ENCODE measurements at regions not wholly inside any gene's neighbourhood (a gene's known extent, or its start where the extent isn't known, plus 50 kb on each side); places are given as distances from the start of the nearest gene placed in this dataset.

DNA sequence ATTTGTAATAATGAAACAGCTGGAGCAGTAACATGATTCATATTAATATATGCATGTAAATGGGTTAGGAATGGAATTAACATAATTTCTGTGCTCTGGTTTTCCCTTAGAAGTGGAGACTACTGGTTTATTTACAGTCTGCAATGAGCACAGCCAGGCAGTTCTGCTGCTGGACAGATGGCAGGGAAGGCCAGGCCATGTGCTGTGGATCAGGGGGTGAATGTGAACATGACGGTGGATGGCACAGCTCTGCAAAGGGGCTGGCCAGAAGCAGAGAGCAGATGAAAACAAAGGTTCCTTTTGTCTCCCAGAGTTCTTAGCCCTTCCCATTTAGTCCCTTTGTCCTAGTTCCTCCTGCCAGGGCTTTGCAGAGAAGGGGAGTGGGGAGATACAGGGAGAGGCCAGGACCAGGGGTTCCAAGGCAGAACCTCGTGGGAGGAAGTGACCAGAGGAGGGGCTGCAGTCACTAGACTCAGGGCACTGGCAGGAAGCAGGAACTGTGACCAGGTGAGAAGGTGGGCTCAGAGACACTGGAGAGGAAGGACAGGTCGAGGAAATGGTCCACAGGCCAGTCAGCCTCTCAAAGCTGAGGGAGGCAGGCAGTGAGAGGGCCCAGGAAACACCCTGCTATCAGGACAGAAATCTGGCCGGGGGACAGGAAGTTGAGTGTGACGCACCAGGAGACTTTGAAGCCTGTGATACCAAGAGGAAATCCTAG, 112.9 kb upstream of the ATP8B1 start:
- DNase-seq (ENCODE audit: low spot score): no peak

DNA sequence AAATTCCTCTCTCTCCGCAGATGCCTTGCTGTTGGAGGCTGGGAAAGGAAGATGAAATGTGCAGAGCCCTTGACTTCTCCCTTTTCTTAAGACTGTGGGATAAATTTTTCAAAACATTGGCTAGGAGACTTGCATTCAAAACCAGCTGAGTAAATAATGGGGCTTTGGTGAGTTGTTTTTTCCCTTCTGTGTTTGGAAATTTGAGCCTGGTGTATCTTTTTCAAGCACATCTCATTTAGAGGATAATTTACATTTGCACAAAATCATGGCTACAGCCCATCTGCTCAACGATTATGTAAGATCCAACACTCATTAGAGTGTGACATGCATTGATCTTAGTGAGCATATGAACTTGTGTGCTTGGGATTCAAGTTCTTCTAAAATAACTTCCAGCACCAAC, 112.1 kb upstream of the ATP8B1 start:
- DNase-seq (ENCODE audit: low spot score): no peak

DNA sequence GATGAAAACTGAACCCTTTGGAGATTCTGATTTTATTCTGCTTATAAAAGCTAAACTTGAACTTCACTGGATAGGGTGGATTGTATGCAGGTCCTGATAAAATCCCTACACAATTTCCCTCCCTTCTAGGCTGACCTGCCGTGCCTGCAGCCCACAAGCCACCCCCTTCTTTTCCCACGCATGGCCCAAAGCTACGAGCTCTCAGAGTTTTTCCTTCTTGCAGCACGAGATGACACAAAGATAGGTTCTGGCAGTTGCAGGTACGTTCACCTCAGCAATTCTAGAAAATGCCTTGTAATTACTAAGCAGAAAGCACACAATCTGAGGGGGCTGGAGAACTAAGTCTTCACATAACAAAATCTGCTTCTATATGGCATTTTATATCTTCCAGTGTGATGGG, 110.6 kb upstream of the ATP8B1 start:
- DNase-seq (ENCODE audit: low spot score): no peak

DNA sequence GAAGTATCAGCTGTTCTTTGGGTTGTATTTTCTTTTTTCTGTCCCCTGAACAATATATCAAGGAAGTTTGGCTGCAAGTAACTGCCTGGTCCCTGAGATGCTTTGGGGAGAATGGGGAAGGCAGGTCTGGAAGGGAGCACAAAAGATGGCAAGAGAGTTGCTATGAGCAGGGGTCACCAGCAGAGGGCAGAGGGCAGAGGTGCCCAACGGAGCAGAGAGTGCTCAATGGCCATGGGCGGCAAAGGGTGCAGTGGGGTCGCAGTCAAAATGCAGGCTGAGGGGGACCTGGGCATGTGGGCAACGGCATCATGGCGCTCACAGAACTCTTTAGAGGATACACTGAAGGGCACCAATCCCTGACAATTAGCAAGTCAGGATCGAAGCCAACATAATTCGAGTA, 107.7 kb upstream of the ATP8B1 start:
- no peak for DNase-seq (ENCODE audit: low spot score)

GRCh38 chr18:57910134-57910533, 107.0 kb upstream of the ATP8B1 start:
- DNase-seq (ENCODE audit: low spot score): no peak

GRCh38 chr18:57909620-57910019, 106.5 kb upstream of the ATP8B1 start:
- no peak for DNase-seq (ENCODE audit: low spot score)

DNA sequence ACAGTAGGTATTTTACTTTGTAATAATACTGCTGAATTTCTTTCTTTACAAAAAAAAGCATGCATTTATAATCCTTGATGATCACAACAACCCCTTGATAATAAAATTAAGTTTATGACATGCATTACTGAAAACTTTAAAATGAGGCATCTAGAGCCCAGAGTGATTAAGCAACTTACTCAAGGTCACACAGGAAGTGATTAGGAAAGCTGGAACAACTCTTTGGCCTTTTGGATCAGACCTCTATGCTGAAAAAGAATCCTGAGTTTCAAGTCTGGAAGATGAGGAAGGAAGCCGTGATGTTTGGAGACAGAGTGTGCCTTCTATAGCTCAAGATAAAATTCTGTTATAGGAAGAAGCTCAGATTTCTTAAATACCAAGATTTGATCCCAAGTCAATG, 105.0 kb upstream of the ATP8B1 start:
- DNase-seq (ENCODE audit: low spot score): no peak

DNA sequence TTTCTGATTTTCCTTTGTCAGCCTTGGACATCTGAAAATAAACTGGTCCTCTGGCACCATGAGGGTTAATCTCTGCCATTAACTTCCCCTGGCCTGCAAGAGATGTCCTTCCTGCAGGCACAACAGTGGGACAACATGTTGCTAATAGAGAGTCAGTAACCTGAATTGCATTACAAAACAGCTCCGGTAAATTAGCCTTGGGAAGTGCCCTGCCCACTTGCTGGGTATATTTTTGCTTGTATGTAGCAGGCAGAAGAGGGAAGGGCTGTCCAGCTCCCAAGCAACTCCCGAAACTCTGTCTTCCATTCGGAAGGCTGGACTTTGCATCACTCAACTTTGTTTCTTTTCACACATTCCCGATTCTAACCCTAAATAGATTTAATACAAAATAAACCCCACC, 104.4 kb upstream of the ATP8B1 start:
- DNase-seq (ENCODE audit: low spot score): no peak

DNA sequence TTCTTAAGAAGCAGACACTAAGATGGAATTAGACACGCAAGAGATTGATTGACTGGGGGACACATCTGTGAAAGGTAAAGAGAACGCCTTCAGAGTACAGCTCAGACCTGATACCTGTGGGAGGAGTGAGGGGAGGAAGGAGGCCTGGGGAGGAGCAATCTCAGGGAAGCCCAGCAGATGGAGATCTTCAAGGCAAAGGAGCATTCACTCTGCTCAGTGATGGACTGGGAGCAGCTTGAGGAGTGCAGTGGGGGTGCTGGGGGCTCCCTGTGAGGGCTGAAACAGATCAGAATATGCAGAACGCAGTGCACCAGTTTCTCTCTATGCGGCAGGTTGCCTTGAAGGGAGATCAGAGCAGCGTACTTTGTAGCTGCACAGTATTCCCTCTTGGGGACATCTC, 103.7 kb upstream of the ATP8B1 start:
- DNase-seq (ENCODE audit: low spot score): no peak

DNA sequence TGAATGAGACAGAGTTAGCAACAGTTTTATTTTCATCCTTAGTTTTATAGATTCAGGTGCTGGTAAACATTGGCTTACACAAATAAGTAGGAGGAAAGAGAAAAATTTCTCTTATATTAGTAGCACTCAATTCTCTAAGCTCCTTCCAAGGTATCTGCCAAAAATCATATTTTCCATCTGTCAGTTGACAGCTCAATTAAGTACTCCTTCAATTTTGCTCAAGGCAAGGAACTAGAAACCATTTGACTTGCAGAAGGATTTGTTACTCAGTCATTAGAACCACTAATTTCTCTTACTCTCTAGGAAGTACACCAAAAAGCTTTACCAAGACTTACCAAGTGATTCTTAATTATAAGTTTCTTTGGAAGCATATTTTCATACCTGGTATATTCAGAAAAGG, 101.4 kb upstream of the ATP8B1 start:
- DNase-seq (ENCODE audit: low spot score): no peak

GRCh38 chr18:57902721-57903120, 99.6 kb upstream of the ATP8B1 start:
- DNase-seq (ENCODE audit: low spot score): no peak

DNA sequence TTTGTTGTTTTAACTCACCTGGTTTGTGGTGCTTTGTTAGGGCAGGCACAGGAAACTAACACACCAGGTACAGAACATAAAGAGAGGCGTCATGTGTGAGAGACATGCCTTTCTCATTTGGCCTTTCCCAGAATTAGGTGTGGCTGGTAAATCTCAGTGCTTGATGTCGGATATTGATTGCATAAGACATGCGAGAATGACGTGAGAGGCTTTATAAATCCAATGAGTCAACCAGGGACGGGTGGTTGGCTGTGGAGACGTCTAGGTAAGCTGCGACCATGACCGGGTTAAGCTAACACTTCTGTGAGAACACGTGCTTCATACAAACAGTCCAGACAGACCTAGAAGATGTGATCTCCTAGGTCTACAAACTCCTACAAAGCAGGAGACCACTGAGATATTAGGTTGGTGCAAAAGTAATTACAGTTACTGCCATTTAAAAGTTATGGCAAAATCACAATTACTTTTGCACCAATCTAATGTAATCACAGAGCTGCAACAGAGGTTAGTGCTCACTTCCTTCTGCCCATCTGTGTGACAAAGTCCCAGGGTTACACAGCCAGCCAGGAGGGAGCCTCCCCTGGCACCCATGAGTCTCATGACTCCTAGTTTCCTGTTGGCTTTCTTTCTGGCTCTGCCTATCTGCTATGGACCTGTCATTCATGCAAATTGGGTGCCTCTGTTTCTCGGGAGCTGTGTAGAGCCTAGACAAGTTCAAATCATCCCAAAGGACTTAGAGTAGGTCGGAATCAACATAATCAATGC, 98.9 kb upstream of the ATP8B1 start:
- DNase-seq (ENCODE audit: low spot score): no peak

DNA sequence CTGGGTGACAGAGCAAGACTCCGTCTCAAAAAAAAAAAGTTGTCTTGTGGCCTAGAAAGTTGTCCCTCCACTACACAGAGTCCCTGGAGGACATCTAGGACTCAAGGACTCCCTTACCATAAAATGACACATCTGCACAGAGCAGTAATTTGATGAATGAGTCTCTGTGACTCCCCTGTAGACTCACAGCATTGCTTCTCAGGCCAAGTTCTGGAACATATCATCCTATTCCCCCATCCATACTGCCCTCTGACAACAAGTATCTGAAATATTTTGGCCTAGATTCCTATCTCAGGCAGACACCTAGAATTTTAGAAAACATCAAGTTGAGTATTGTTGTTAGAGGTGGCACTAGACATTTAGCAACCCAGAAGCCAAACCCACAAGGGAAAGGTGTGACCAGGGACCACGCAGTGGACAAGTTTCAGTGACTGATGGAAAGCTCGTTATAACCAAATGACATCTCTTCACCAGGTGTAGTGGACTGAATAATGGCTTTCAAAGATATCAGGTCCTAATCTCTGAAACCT, 97.9 kb upstream of the ATP8B1 start:
- DNase-seq (ENCODE audit: low spot score): no peak

DNA sequence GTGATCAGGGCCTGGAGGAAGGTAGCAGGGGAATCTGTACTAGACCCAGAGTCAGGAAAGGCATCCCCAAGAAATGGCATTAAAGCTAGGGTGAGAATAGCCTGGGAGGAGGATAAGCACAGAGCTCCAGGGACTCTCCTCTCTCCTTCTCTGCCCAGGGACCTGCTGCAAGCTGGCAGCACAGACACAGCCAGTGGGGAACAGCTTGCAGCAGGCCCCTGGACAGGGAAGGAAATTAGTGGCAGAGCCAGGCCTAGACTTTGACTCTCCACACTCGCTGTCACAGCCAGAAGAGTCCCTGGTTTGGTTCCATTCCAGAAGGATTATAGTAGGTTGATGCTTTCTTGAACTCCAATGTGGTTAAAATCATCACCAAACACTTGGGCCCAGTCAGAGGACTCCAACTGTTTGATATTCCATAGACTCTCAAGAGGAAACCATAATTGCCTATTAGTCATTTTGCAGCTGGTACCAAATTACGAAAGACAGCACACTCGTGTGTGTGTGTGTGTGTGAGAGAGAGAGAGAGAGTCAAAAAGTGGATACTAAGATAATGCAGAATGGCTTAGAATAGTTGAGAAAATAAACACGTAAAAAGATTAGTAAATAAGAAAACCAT, 95.5 kb upstream of the ATP8B1 start:
- DNase-seq (ENCODE audit: low spot score): peak; percentile 54

DNA sequence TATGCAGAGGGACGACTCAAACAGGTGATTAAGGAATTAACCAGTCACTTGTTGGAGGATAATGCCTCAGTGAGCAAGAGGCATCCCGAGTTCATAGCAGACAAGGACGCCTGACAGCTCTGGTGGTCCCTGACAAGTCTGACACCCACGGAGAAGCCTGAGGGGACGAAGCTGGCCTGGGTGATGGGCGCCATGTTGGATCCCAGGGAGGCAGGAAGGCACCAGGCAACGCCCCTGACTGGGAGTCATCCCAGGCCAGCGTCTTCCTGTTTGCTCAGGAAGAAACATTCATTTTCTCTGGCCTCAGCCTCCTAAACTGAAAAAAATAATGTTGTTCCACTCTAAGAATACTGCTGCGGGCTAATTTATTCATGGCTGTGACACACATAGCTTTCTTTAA, 92.1 kb upstream of the ATP8B1 start:
- no peak for DNase-seq (ENCODE audit: low spot score)

DNA sequence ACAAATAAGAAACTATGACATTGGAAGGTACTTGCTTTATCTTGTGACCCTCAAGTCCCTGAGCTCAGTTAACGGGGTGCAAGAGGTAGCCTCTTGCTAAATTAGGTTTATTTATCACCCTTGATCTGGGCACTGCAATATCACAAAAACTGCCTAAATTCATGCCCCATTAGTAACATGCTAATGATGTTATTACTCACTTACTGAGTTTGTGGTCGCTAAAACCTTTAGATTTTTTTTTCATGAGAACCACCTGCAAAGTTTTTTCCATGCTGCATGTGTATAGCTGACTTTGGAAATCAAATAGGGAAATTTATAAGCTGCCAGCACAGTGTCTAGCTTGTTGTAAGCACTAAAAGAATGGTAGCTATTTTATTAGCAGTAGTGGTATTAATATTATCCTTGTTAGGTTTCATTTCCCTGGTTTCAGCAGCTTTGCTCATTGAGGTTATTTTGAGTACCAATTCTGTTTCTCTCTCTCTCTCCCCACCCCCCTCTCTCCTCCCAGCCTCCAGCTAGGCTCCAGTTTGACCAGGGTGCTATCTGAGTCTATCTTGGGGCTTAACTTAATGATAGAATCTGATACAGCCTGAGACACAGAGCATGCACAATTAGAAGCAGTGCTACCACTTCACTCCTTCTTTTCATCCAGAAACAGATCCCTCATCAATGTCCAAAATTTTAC, 88.7 kb upstream of the ATP8B1 start:
- no peak for DNase-seq (ENCODE audit: low spot score)

GRCh38 chr18:57890266-57890665, 87.2 kb upstream of the ATP8B1 start:
- no peak for DNase-seq (ENCODE audit: low spot score)

DNA sequence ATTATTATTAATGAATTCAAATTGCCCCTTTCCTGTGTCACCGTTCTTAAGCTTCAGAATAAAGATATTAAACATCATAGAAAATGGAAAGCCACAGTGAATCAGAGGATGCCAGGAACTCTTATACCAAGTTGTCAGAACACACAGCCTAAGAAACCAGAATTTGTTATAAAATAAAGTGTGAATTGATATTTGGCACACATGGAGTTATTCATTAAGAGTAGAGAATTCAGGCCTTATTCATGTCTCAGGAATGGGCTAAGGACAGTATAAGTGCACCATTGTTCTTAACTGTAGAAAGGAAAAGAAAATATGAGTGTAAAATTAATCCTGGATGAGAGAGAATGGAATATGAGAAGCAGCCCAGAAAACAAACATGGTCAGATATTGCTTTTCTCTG, 86.7 kb upstream of the ATP8B1 start:
- DNase-seq (ENCODE audit: low spot score): no peak

DNA sequence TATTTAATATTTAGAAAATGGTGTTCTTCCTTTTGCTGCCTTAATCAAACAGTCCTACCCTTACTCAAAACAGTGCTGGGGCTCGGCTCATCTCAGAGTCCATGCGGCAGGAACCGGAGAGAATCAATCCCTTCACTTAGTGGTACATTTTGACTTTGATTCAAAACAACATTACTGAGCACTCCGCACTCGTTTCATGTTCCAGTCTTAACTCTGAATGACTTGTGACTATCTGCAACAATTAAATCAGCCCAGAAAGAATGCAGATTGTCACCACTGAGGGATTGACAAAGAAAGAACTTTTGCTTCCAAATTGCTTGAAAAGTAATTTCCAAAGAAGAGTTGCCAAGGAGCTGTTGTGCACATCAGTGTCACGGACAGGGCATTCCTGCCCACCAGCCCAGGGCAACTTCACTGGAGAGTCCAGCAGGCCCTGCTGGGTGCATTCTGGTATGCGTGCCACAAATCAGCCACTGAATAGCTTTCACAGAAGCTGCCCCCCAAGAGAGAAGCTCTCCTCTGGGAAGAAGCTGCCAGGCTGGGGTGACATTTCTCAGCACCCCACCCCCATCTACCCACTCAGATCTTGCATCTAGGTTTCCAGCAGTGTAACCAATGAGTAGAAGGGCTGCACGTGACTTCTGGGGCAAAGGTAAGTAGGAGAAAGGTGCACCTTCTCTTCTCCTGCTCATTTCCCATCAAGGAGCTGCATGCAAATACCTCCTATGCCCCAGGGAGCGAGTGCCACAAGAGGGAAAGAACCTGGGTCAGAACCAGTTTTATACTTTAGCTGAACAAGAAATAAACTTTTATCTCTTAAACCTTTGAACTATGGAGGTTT, 84.6 kb upstream of the ATP8B1 start:
- DNase-seq (ENCODE audit: low spot score): no peak

GRCh38 chr18:57885931-57886330, 82.8 kb upstream of the ATP8B1 start:
- no peak for DNase-seq (ENCODE audit: low spot score)

DNA sequence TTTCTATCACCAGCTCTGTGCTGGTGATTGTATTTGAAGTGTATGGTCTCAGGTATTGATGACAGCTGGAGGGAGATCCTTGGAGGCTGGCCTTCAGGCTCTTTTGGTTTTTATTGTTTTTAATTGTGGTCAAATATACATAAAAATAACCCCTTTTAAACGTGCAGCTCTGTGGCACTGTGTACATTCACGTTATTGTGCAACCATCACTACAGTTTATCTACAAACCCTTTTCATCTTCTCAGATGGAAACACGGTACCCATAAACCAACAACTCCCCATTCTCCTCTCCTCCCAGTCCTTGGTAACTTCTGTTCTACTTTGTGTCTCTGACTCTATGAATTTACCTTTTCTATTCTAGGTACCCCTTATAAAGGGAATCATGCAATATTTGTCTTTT, 79.3 kb upstream of the ATP8B1 start:
- no peak for DNase-seq (ENCODE audit: low spot score)
